OCI-LY3 (cell line): ENCODE measurements at regions not wholly inside any gene's neighbourhood (a gene's known extent, or its start where the extent isn't known, plus 50 kb on each side); places are given as distances from the start of the nearest gene placed in this dataset.
"Not testable (repeated sequence)": the region's sequence is repeated elsewhere in the genome, so short reads cannot be mapped to it uniquely, and the experiment has no call there.

Experiments used
- H2AFZ ChIP-seq: fragments of 200-600, 300-600 bp; shearing (Covaris generic); 2 replicates; pipeline ENCODE4 v1.6.0; 2014; ENCODE audit warnings: antibody characterized with exemption, low read depth, low read length
- H3K27ac ChIP-seq: fragments of 200-600, 300-600 bp; sonication (generic); 2 replicates; pipeline ENCODE4 v1.5.1; 2014; ENCODE audit warnings: mild to moderate bottlenecking, low read length, moderate library complexity, mixed read lengths
- H3K27me3 ChIP-seq: fragments of 200-600, 300-600 bp; sonication (generic); 2 replicates; pipeline ENCODE4 v1.6.1; 2014; ENCODE audit warnings: low read depth, low read length, mixed read lengths
- H3K36me3 ChIP-seq: fragments of 200-600, 300-600 bp; sonication (generic); replicated peaks from 2 replicates; pipeline ENCODE3; 2014; ENCODE audit warnings: low read depth, low read length, mixed read lengths
- H3K4me1 ChIP-seq: fragments of 300-600, 200-600 bp; sonication (generic); 2 replicates; pipeline ENCODE4 v1.6.1; 2014; ENCODE audit warnings: low read length, mixed read lengths
- H3K4me2 ChIP-seq: fragments of 200-600, 300-600 bp; sonication (generic); 2 replicates; pipeline ENCODE4 v1.6.1; 2014; ENCODE audit warnings: low read length, mixed read lengths
- H3K4me3 ChIP-seq: fragments of 300-600, 200-600 bp; sonication (generic); 2 replicates; pipeline ENCODE4 v1.5.1; 2014; ENCODE audit warnings: antibody characterized with exemption, mild to moderate bottlenecking, low read length, moderate library complexity
- H3K79me2 ChIP-seq: fragments of 300-600, 200-600 bp; shearing (Covaris generic); 2 replicates; pipeline ENCODE4 v1.6.1; 2014; ENCODE audit warnings: mild to moderate bottlenecking, low read length, mixed read lengths
- H3K9ac ChIP-seq: fragments of 300-600, 200-600 bp; shearing (Covaris generic); 2 replicates; pipeline ENCODE4 v1.6.0; 2014; ENCODE audit warnings: mild to moderate bottlenecking, low read length, moderate library complexity
- H3K9me3 ChIP-seq: fragments of 200-600, 300-600 bp; shearing (Covaris generic); 2 replicates; pipeline ENCODE4 v1.6.1; 2014; ENCODE audit warnings: low read length, mixed read lengths; ENCODE audit not compliant: insufficient read depth
- H4K20me1 ChIP-seq: fragments of 200-600, 300-600 bp; sonication (generic); 2 replicates; pipeline ENCODE4 v1.6.1; 2016; ENCODE audit warnings: low read length, mixed read lengths; ENCODE audit not compliant: insufficient read depth
- EZH2phosphoT487 ChIP-seq: fragments of 200-600 bp; shearing (Covaris generic); IDR thresholded peaks from 2 replicates; pipeline ENCODE4 v1.6.1; 2018; ENCODE audit warnings: antibody characterized with exemption, mixed run types, low read depth
- TF ChIP-seq, protein P1 (sequence below): fragments of 200-600, 300-600 bp; sonication (generic); IDR thresholded peaks from 2 replicates; pipeline ENCODE4 v1.5.1; 2014; ENCODE audit warnings: antibody characterized with exemption, low read length, low read depth

DNA sequence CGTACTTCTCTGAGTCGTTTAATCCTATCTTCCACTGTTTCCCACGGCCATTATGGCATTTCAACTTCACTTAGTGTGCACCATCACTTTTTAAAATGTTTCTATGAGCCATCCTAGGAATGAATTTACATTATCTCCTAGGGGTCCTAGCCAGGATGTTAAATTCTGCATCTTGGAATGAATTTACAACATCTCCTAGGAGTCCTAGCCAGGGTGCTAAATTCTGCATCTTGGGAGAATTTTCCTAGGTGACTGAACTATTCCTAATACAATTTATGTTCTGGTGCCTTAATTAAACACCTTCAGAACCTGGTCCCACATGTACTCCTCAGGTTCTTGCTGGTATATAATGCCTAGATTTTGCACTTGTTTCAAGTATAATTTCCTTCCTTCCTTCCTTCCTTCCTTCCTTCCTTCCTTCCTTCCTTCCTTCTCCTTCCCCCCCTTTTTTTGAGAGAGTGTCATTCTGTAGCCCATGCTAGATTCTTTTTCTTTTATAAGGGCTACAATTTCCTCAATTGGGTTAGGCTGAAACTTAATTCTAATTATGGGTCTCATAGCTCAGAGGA is 72.1 kb downstream of the TBR1 start:
- Histone ChIP-seq H3K4me3 (no peak overlapping the region), H4K20me1 (no peaks in the 10 kb centered on the region), H3K4me2 (no peak overlapping the region), H3K36me3 (no peaks in the 10 kb centered on the region), H3K9ac (no peak overlapping the region), H3K27me3 (no peaks in the 10 kb centered on the region), H3K27ac (no peak overlapping the region), H3K4me1 (peaks cover 5% of the 10 kb centered on the region; the same call in 1 of the 2 replicates), H3K9me3 (0 out of 2 replicates have a peak, but pooled peaks cover 3% of the 10 kb centered on the region), H3K79me2 (no peaks in the 10 kb centered on the region), H2AFZ (no peak overlapping the region)
- TF ChIP-seq, protein P1, sequence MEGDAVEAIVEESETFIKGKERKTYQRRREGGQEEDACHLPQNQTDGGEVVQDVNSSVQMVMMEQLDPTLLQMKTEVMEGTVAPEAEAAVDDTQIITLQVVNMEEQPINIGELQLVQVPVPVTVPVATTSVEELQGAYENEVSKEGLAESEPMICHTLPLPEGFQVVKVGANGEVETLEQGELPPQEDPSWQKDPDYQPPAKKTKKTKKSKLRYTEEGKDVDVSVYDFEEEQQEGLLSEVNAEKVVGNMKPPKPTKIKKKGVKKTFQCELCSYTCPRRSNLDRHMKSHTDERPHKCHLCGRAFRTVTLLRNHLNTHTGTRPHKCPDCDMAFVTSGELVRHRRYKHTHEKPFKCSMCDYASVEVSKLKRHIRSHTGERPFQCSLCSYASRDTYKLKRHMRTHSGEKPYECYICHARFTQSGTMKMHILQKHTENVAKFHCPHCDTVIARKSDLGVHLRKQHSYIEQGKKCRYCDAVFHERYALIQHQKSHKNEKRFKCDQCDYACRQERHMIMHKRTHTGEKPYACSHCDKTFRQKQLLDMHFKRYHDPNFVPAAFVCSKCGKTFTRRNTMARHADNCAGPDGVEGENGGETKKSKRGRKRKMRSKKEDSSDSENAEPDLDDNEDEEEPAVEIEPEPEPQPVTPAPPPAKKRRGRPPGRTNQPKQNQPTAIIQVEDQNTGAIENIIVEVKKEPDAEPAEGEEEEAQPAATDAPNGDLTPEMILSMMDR: no peak
- no peak for TF ChIP-seq EZH2phosphoT487

DNA sequence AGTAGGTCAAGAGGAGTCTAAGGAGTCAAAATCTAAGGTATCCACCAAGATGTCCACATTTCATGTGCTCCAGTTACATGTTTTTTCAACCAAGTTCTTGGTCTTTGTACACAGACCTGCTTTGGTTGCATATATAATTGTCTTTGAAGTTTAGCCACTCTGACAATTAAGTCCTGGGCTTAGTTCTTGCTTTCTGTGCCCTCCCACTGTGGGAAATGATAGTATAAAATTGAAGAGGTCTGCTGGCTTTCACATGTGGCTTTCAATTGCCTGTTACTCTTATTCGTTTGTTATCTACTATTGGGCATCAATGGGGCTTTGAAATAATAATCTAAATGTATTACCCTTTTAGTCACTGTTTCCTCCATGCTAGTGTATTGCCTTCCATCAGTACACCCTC is 72.8 kb downstream of the TBR1 start:
- Histone ChIP-seq H4K20me1 (no peaks in the 10 kb centered on the region), H3K9me3 (0 out of 2 replicates have a peak, but pooled peaks cover 3% of the 10 kb centered on the region), H3K4me3 (no peak overlapping the region), H3K9ac (no peak overlapping the region), H3K4me2 (no peak overlapping the region), H3K4me1 (peaks cover 5% of the 10 kb centered on the region; the same call in 1 of the 2 replicates), H3K36me3 (no peaks in the 10 kb centered on the region), H3K27ac (no peak overlapping the region), H3K79me2 (no peaks in the 10 kb centered on the region), H3K27me3 (no peaks in the 10 kb centered on the region), H2AFZ (no peak overlapping the region)
- TF ChIP-seq, protein P1: no peak
- no peak for TF ChIP-seq EZH2phosphoT487

DNA sequence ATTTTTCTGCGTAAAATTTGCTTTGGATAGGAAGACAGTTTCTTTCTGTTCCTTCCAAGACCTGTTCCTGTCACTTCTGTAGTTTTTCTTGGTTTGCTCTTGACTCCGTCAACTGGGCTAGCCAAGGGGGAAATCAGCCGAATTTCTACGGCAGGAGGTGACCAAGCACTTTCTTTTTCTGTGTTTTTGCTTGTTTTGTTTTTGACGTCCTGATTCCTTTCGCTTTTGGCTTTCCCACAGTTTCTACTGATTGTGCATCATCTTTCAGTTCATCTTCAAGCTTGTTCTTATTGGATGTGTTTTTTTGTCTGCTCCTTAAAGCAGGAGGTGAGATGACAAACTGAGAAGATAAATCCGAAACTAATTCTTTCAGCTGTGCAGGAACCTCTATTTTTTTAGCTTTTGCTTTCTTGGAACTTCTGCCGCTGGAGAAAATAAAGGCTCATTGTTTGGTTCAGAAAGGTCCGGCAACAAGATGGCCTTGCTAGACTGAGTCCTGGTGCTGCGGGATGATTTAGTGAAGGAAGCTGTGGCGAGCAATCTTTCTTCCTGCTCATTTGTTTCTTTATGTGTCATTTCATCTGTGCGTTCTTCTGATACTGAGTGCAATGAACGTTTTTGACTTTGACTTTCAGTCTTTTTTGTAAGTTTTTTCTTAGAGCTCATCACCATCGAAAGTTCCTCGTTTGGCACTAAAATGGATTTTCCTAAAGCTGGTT is 85.0 kb downstream of the TBR1 start:
- not testable (repeated sequence) for H3K27ac ChIP-seq, H3K9me3 ChIP-seq, H3K27me3 ChIP-seq, H3K4me1 ChIP-seq, H4K20me1 ChIP-seq, H3K36me3 ChIP-seq, H3K79me2 ChIP-seq
- peak overlapping the region; percentile 73 for H3K4me3 ChIP-seq
- H3K4me2 ChIP-seq: peak overlapping the region; percentile 81
- H3K9ac ChIP-seq: peak overlapping the region; percentile 36
- H2AFZ ChIP-seq: peak overlapping the region; percentile 69

DNA sequence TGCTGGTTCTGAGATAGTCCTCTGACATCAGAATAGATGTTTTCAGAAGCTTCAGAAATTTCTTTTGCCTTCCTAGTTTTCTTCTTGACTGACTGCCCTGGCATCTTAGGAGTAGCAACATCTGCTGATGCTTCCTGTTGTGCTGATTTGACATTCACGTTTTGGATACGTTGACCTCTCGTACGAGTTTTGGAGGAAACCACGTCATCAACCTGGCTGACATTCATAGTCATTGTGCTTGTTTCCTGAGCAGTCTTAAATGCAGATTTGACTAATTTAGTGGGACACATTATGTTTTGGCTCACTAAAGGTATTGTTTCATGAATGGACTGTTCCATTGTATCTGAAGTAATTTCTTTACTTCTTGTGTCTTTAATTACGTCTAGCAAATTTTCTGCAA is 86.2 kb downstream of the TBR1 start:
- not testable (repeated sequence) for H3K79me2 ChIP-seq, H3K9ac ChIP-seq, H3K4me1 ChIP-seq, H3K27ac ChIP-seq, H3K4me2 ChIP-seq, H3K9me3 ChIP-seq, H4K20me1 ChIP-seq, H2AFZ ChIP-seq, H3K27me3 ChIP-seq, H3K36me3 ChIP-seq, H3K4me3 ChIP-seq

DNA sequence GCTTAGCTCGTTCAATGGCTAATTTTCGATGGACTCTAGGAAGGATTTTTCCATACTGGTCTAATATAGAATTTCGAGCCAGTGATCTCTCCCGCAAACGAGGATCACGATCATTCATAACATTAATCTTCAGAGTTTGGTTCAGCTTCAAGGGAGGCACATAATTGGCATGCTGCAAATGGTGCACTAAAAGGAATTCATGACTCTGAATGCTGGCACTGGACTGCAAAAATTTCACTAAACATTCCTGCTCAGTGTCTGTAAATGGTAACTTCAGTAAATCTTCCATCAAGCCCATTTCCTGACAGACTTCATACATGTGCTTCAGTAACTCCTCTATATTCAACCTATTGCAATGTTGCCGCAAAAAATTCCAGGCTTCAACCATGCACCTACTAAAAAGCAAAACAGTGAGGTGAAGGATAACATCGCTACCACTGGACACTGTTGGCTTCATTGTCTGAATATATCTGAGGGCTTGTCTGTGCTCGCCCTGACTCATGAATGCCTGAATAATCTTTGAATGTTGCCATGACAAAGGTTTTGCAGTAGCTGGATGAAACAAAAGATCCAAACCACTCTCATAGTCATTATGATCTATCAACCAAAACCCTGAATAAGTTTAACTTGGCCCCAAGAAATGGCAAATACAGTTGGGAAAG is 88.7 kb downstream of the TBR1 start:
- H3K27ac ChIP-seq: not testable (repeated sequence)

DNA sequence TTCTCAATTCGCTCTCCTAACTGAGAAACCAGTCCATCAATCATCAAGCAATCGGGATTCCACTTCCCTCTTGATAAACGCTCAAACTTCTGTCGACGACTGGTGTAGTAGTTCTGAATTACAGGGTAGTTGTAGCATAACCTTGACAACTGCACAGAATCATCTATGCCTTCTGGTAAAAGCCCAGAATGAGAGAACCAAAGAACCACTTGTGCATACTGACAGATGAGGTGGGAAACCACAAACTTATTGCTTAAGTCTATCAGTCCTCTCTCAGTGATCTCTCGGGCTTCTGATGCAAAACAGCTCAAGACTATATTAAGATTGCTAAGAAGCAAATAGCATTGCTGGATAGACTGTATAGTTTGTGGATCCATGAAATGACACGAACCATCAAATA is 89.4 kb downstream of the TBR1 start:
- H3K4me2 ChIP-seq, H3K9ac ChIP-seq, H3K79me2 ChIP-seq, H4K20me1 ChIP-seq, H3K27me3 ChIP-seq, H3K4me1 ChIP-seq, H3K36me3 ChIP-seq, H3K27ac ChIP-seq, H3K4me3 ChIP-seq, H3K9me3 ChIP-seq, H2AFZ ChIP-seq: not testable (repeated sequence)

More for the DNA sequence above, 88.7 kb downstream of the TBR1 start:
- not testable (repeated sequence) for H4K20me1 ChIP-seq, H3K9me3 ChIP-seq, H3K4me3 ChIP-seq, H3K4me2 ChIP-seq, H3K27me3 ChIP-seq, H3K36me3 ChIP-seq, H2AFZ ChIP-seq, H3K79me2 ChIP-seq, H3K4me1 ChIP-seq, H3K9ac ChIP-seq

DNA sequence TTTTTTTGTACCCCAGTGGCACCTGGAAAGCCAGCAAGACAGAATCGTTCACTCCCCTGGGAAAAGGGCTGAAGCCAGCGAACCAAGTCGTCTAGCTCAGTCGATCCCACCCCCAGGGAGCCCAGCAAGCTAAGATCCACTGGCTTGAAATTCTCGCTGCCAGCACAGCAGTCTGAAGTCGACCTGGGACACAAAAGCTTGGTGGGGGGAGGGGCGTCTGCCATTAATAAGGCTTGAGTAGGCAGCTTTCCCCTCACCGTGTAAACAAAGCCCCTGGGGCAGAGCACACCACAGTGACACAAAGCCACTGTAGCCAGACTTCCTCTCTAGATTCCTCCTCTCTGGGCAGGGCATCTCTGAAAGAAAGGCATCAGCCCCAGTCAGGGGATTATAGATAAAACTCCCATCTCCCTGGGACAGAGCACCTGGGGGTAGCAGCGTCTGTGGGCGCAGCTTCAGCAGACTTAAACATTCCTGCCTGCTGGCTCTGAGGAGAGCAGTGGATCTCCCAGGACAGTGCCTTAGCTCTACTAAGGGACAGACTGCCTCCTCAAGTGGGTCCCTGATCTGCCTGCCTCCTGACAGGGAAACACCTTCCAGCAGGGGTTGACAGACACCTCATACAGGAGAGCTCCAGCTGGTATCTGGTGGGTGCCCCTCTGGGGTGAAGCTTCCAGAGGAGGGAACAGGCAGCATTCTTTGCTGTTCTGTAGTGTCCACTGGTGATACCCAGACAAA is 97.4 kb downstream of the TBR1 start:
- H3K27me3 ChIP-seq, H3K36me3 ChIP-seq, H4K20me1 ChIP-seq, H3K27ac ChIP-seq, H3K9ac ChIP-seq, H2AFZ ChIP-seq, H3K4me1 ChIP-seq, H3K4me2 ChIP-seq, H3K79me2 ChIP-seq, H3K9me3 ChIP-seq, H3K4me3 ChIP-seq: not testable (repeated sequence)
